Osteocyte (in vitro differentiated cells): ENCODE measurements at regions not wholly inside any gene's neighbourhood (a gene's known extent, or its start where the extent isn't known, plus 50 kb on each side); places are given as distances from the start of the nearest gene placed in this dataset.
"Not testable (repeated sequence)": the region's sequence is repeated elsewhere in the genome, so short reads cannot be mapped to it uniquely, and the experiment has no call there.

Source experiments
- DNase-seq: peaks from one replicate; pipeline ENCODE4 v3.0.0; 2021; ENCODE audit warnings: mixed read lengths; ENCODE audit not compliant: unreplicated experiment; ENCODE audit errors: extremely low spot score
- H3K27ac Mint-ChIP-seq: one replicate; pipeline ENCODE4 v1.8.0; 2021; ENCODE audit warnings: mild to moderate bottlenecking, mixed read lengths; ENCODE audit not compliant: unreplicated experiment
- H3K27me3 Mint-ChIP-seq: one replicate; pipeline ENCODE4 v1.8.0; 2021; ENCODE audit warnings: mixed read lengths; ENCODE audit not compliant: unreplicated experiment
- H3K36me3 Mint-ChIP-seq: one replicate; pipeline ENCODE4 v1.8.0; 2021; ENCODE audit warnings: mixed read lengths; ENCODE audit not compliant: unreplicated experiment
- H3K4me1 Mint-ChIP-seq: one replicate; pipeline ENCODE4 v1.8.0; 2021; ENCODE audit warnings: mixed read lengths; ENCODE audit not compliant: unreplicated experiment
- H3K4me3 Mint-ChIP-seq: one replicate; pipeline ENCODE4 v1.8.0; 2021; ENCODE audit warnings: mild to moderate bottlenecking, moderate library complexity, mixed read lengths; ENCODE audit not compliant: unreplicated experiment
- H3K9me3 Mint-ChIP-seq: one replicate; pipeline ENCODE4 v1.8.0; 2021; ENCODE audit warnings: mixed read lengths; ENCODE audit not compliant: unreplicated experiment
- TF ChIP-seq, protein P1 (sequence below): fragments of 200-600 bp; sonication (generic); IDR thresholded peaks from 2 replicates; pipeline ENCODE4 v1.5.0; 2021; ENCODE audit warnings: antibody characterized with exemption, mild to moderate bottlenecking, moderate library complexity

DNA sequence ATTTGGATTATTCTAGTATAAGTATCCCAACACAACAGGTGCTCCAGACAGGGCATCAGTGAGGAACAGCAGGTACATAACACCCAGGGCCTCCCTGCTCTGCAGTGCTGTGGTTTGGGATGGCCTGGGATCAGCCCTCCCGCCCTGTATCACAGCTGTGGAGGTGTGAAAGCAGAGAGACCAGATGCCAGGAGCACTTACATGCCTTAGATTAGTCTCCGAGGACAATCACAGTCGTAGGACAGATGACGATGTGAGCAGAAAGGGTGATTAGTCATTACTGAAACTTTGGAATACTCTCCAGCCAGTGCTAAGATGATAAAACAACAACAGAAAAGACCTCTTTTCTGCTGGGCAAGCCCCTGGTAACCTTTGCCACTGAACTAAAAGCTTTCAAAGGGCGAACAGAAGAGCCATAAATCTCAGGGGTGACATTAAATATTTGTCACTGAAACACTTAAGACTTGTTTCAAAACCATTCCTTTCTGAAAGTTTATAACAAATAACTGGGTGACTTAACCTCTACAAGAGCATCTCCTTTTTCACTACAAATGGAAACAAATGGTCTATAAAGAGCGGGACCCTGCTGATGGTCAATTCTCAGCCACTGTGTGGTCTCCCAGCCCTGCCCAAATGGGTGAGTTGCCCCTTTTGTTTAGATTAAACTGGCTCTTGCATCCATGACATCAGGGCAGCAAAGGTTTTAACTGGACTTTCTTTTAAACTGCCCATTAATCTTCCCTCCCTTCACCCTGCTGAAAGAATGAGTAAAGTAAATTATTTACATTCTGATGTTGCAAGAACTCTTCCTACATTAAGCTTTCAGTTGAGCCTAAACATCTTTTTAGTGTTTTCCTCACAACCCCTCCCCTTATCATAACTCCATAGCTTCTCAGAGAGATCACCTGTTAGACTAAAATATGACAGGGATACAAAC, 183.1 kb upstream of the COX10 start:
- Mint-ChIP-seq H3K27ac (no peak overlapping the region), H3K36me3 (no peaks in the 10 kb centered on the region), H3K9me3 (peaks cover 13% of the 10 kb centered on the region), H3K4me3 (no peak overlapping the region), H3K27me3 (no peaks in the 10 kb centered on the region), H3K4me1 (peaks cover 3% of the 10 kb centered on the region)
- no peak for DNase-seq
- TF ChIP-seq, protein P1, sequence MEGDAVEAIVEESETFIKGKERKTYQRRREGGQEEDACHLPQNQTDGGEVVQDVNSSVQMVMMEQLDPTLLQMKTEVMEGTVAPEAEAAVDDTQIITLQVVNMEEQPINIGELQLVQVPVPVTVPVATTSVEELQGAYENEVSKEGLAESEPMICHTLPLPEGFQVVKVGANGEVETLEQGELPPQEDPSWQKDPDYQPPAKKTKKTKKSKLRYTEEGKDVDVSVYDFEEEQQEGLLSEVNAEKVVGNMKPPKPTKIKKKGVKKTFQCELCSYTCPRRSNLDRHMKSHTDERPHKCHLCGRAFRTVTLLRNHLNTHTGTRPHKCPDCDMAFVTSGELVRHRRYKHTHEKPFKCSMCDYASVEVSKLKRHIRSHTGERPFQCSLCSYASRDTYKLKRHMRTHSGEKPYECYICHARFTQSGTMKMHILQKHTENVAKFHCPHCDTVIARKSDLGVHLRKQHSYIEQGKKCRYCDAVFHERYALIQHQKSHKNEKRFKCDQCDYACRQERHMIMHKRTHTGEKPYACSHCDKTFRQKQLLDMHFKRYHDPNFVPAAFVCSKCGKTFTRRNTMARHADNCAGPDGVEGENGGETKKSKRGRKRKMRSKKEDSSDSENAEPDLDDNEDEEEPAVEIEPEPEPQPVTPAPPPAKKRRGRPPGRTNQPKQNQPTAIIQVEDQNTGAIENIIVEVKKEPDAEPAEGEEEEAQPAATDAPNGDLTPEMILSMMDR = no peak

DNA sequence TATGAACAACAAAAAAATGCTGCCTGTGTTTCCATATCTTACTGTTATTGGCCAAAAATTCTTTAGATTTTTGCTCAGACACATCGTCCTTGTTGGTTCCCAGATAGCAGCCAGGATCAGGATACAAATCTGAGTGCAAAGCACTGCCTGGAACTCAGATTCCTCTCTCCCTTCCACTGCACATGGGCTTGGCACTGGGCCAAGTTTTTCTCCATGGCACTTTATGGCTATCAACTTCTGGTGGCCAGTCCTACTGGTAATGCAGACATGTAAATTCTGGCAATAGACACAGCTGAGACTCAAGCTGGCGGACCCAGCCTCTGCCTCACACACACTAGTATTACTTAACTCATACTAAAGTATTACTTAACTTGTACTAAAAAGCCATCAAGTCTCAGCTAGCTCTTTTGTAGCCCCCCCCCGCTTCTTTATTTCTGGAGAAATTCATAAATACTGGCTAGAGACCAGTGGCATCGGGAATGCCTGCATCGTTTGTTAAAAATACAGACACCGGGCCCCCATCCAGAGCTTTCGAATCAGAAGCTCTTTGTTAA, 181.2 kb upstream of the COX10 start:
- Mint-ChIP-seq H3K9me3 (no peaks in the 10 kb centered on the region), H3K27ac (no peak overlapping the region), H3K36me3 (no peaks in the 10 kb centered on the region), H3K4me1 (peaks cover 3% of the 10 kb centered on the region), H3K27me3 (no peaks in the 10 kb centered on the region), H3K4me3 (no peak overlapping the region)
- no peak for DNase-seq
- TF ChIP-seq, protein P1 = no peak

DNA sequence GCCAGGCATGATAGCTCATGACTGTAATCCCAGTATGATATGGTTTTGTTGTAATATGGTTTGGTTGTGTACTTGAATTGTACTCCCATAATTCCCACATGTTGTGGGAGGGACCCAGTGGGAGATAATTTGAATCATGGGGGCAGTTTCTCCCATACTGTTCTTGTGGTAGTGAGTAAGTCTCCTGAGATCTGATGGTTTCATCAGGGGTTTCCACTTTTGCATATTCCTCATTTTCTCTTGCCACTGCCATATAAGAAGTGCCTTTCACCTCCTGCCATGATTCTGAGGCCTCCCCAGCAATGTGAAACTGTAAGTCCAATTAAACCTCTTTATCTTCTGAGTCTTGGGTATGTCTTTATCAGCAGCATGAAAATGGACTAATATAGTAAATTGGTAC, 160.3 kb upstream of the COX10 start:
- not testable (repeated sequence) for DNase-seq, H3K9me3 Mint-ChIP-seq, H3K4me1 Mint-ChIP-seq, H3K4me3 Mint-ChIP-seq, H3K36me3 Mint-ChIP-seq, H3K27ac Mint-ChIP-seq, H3K27me3 Mint-ChIP-seq

DNA sequence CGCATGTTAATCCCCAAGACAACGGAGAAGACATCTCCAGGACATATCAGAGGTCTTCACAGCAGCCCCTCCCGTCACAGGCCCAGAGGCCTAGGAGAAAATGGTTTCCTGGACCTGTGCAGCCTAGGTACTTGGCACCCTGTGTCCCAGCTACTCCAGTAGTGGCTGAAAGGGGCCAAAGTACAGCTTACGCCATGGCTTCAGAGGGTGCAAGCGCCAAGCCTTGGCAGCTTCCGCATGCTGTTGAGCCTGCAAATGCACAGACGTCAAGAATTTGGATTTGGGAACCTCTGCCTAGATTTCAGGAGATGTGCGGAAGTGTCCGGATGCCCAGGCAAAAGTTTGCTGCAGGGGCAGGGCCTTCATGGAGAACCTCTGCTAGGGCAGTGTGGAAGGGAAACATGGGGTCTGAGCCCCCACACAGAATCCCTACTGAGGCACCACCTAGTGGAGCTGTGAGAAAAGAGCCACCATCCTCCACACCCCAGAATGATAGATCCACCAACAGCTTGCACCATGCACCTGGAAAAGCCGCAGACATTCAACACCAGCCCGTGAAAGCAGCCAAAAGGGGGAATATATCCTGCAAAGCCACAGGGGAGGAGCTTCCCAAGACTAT, 159.3 kb upstream of the COX10 start:
- Mint-ChIP-seq H3K9me3 (no peaks in the 10 kb centered on the region), H3K4me3 (no peak overlapping the region)

DNA sequence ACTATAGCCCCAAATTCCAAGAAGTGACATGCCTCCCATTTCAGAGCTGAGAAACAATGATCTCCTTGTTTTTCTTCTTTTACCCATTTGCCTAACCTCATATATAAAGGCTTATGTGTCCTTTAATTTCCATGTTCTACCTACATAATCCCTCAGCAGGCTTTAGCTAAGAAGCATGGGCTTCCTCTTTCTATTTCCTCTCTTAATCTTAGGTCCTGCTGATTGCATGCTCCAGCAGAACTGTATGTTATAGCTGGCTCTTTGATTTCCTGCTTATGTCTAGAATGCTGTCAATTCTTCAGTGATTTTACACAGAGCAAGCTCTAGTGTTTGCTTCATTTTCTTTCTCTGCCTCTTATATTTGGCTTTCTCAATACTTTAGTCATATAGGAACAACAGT, 151.7 kb upstream of the COX10 start:
- no peaks in the 10 kb centered on the region for H3K27me3 Mint-ChIP-seq
- TF ChIP-seq, protein P1 = no peak
- H3K36me3 Mint-ChIP-seq = no peaks in the 10 kb centered on the region
- H3K9me3 Mint-ChIP-seq = no peaks in the 10 kb centered on the region
- no peaks in the 10 kb centered on the region for H3K4me1 Mint-ChIP-seq
- H3K4me3 Mint-ChIP-seq = no peak overlapping the region
- no peak overlapping the region for H3K27ac Mint-ChIP-seq
- no peak for DNase-seq

More for the DNA sequence above, 159.3 kb upstream of the COX10 start:
- TF ChIP-seq, protein P1 = no peak
- Mint-ChIP-seq H3K27me3 (no peaks in the 10 kb centered on the region), H3K4me1 (no peaks in the 10 kb centered on the region), H3K27ac (no peak overlapping the region), H3K36me3 (no peaks in the 10 kb centered on the region)
- DNase-seq = no peak
